ENCODE measurements at regions not wholly inside any gene's neighbourhood (a gene's known extent, or its start where the extent isn't known, plus 50 kb on each side); places are given as distances from the start of the nearest gene placed in this dataset.

DNA sequence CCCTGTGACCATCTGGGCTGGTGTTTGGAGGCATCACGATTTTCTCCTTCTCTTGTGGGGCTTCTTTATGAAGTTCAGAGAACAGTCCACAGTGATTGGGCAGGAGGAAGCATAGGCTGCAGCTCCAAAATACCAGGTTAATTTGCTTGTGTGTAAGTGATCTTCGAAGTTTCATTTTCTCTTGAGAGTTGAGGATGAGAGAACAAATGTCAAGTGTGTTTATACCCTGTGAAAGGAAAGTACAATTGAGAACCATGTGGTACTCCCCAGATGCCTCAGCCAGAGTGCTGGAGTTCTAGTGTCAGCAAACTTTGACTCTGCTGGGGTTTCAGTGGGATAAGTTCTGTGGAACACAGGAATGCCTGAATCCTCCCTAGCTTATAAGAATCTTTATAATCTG is 357.1 kb upstream of the CFAP20DC start:
- H3K27me3 Mint-ChIP-seq (ENCODE audit: insufficient read depth, low read depth, poor library complexity) = peaks cover 3% of the 10 kb centered on the region
- H3F3A ChIP-seq (replicated peaks; ENCODE audit: low read depth) = no peaks in the 10 kb centered on the region
- H3K36me3 Mint-ChIP-seq (ENCODE audit: low read depth) = no peaks in the 10 kb centered on the region
- H3K4me2 ChIP-seq = no peak overlapping the region
- no peak overlapping the region for H3K4me3 ChIP-seq
- no peak overlapping the region for H3K27ac ChIP-seq (ENCODE audit: low read depth)
- H3K4me3 Mint-ChIP-seq = no peak overlapping the region
- no peaks in the 10 kb centered on the region for H3K9me3 Mint-ChIP-seq
- no peaks in the 10 kb centered on the region for H3K36me3 ChIP-seq (ENCODE audit: insufficient read depth)
- peaks cover 13% of the 10 kb centered on the region for H3K4me1 Mint-ChIP-seq
- no peak for ATAC-seq
- TF ChIP-seq NANOG (IDR thresholded peaks at IDR 0.05; ENCODE audit: borderline replicate concordance) (no peak), ZNF331 (CRISPR knock-in tag; IDR thresholded peaks at IDR 0.05; ENCODE audit: low read depth) (no peak), EZH2phosphoT487 (IDR thresholded peaks at IDR 0.05; ENCODE audit: unreplicated experiment) (no peak), EZH2 (IDR thresholded peaks at IDR 0.05; ENCODE audit: low read depth, unreplicated experiment) (no peak), JUNB (IDR thresholded peaks at IDR 0.05; ENCODE audit: unreplicated experiment) (no peak), CREB1 (CRISPR knock-in tag; IDR thresholded peaks at IDR 0.05; ENCODE audit: low read depth) (no peak), POLR2AphosphoS5 (IDR thresholded peaks at IDR 0.05; ENCODE audit: low read depth) (no peak), ZNF114 (CRISPR knock-in tag; IDR thresholded peaks at IDR 0.05) (no peak), STAT1 (IDR thresholded peaks at IDR 0.05; ENCODE audit: unreplicated experiment) (no peak)
- TF ChIP-seq, protein P1, sequence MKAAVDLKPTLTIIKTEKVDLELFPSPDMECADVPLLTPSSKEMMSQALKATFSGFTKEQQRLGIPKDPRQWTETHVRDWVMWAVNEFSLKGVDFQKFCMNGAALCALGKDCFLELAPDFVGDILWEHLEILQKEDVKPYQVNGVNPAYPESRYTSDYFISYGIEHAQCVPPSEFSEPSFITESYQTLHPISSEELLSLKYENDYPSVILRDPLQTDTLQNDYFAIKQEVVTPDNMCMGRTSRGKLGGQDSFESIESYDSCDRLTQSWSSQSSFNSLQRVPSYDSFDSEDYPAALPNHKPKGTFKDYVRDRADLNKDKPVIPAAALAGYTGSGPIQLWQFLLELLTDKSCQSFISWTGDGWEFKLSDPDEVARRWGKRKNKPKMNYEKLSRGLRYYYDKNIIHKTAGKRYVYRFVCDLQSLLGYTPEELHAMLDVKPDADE (IDR thresholded peaks at IDR 0.05) = no peak
- TF ChIP-seq, protein P2, sequence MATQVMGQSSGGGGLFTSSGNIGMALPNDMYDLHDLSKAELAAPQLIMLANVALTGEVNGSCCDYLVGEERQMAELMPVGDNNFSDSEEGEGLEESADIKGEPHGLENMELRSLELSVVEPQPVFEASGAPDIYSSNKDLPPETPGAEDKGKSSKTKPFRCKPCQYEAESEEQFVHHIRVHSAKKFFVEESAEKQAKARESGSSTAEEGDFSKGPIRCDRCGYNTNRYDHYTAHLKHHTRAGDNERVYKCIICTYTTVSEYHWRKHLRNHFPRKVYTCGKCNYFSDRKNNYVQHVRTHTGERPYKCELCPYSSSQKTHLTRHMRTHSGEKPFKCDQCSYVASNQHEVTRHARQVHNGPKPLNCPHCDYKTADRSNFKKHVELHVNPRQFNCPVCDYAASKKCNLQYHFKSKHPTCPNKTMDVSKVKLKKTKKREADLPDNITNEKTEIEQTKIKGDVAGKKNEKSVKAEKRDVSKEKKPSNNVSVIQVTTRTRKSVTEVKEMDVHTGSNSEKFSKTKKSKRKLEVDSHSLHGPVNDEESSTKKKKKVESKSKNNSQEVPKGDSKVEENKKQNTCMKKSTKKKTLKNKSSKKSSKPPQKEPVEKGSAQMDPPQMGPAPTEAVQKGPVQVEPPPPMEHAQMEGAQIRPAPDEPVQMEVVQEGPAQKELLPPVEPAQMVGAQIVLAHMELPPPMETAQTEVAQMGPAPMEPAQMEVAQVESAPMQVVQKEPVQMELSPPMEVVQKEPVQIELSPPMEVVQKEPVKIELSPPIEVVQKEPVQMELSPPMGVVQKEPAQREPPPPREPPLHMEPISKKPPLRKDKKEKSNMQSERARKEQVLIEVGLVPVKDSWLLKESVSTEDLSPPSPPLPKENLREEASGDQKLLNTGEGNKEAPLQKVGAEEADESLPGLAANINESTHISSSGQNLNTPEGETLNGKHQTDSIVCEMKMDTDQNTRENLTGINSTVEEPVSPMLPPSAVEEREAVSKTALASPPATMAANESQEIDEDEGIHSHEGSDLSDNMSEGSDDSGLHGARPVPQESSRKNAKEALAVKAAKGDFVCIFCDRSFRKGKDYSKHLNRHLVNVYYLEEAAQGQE (IDR thresholded peaks at IDR 0.05; ENCODE audit: unreplicated experiment) = no peak
- TF ChIP-seq, protein P3, sequence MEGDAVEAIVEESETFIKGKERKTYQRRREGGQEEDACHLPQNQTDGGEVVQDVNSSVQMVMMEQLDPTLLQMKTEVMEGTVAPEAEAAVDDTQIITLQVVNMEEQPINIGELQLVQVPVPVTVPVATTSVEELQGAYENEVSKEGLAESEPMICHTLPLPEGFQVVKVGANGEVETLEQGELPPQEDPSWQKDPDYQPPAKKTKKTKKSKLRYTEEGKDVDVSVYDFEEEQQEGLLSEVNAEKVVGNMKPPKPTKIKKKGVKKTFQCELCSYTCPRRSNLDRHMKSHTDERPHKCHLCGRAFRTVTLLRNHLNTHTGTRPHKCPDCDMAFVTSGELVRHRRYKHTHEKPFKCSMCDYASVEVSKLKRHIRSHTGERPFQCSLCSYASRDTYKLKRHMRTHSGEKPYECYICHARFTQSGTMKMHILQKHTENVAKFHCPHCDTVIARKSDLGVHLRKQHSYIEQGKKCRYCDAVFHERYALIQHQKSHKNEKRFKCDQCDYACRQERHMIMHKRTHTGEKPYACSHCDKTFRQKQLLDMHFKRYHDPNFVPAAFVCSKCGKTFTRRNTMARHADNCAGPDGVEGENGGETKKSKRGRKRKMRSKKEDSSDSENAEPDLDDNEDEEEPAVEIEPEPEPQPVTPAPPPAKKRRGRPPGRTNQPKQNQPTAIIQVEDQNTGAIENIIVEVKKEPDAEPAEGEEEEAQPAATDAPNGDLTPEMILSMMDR (conservative IDR thresholded peaks at IDR 0.05; ENCODE audit: low read depth in 2 of 2) = no peak
- TF ChIP-seq, protein P4, sequence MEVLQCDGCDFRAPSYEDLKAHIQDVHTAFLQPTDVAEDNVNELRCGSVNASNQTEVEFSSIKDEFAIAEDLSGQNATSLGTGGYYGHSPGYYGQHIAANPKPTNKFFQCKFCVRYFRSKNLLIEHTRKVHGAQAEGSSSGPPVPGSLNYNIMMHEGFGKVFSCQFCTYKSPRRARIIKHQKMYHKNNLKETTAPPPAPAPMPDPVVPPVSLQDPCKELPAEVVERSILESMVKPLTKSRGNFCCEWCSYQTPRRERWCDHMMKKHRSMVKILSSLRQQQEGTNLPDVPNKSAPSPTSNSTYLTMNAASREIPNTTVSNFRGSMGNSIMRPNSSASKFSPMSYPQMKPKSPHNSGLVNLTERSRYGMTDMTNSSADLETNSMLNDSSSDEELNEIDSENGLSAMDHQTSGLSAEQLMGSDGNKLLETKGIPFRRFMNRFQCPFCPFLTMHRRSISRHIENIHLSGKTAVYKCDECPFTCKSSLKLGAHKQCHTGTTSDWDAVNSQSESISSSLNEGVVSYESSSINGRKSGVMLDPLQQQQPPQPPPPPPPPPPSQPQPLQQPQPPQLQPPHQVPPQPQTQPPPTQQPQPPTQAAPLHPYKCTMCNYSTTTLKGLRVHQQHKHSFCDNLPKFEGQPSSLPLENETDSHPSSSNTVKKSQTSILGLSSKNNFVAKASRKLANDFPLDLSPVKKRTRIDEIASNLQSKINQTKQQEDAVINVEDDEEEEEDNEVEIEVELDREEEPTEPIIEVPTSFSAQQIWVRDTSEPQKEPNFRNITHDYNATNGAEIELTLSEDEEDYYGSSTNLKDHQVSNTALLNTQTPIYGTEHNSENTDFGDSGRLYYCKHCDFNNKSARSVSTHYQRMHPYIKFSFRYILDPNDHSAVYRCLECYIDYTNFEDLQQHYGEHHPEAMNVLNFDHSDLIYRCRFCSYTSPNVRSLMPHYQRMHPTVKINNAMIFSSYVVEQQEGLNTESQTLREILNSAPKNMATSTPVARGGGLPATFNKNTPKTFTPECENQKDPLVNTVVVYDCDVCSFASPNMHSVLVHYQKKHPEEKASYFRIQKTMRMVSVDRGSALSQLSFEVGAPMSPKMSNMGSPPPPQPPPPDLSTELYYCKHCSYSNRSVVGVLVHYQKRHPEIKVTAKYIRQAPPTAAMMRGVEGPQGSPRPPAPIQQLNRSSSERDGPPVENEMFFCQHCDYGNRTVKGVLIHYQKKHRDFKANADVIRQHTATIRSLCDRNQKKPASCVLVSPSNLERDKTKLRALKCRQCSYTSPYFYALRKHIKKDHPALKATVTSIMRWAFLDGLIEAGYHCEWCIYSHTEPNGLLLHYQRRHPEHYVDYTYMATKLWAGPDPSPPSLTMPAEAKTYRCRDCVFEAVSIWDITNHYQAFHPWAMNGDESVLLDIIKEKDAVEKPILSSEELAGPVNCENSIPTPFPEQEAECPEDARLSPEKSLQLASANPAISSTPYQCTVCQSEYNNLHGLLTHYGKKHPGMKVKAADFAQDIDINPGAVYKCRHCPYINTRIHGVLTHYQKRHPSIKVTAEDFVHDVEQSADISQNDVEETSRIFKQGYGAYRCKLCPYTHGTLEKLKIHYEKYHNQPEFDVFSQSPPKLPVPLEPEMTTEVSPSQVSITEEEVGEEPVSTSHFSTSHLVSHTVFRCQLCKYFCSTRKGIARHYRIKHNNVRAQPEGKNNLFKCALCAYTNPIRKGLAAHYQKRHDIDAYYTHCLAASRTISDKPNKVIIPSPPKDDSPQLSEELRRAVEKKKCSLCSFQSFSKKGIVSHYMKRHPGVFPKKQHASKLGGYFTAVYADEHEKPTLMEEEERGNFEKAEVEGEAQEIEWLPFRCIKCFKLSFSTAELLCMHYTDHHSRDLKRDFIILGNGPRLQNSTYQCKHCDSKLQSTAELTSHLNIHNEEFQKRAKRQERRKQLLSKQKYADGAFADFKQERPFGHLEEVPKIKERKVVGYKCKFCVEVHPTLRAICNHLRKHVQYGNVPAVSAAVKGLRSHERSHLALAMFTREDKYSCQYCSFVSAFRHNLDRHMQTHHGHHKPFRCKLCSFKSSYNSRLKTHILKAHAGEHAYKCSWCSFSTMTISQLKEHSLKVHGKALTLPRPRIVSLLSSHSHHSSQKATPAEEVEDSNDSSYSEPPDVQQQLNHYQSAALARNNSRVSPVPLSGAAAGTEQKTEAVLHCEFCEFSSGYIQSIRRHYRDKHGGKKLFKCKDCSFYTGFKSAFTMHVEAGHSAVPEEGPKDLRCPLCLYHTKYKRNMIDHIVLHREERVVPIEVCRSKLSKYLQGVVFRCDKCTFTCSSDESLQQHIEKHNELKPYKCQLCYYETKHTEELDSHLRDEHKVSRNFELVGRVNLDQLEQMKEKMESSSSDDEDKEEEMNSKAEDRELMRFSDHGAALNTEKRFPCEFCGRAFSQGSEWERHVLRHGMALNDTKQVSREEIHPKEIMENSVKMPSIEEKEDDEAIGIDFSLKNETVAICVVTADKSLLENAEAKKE (CRISPR knock-in tag; IDR thresholded peaks at IDR 0.05) = no peak
- no peak overlapping the region for H2AFZ ChIP-seq
- no peak for DNase-seq (ENCODE audit: low spot score)
- H3K27ac Mint-ChIP-seq = no peak overlapping the region
- no peaks in the 10 kb centered on the region for H3K27me3 ChIP-seq (ENCODE audit: insufficient read depth)
- H3K4me1 ChIP-seq (ENCODE audit: insufficient read depth) = no peaks in the 10 kb centered on the region
- H3K9me2 ChIP-seq (ENCODE audit: insufficient read depth) = 0 out of 2 replicates have a peak, but pooled peaks cover 3% of the 10 kb centered on the region
- H3K79me2 ChIP-seq (replicated peaks; ENCODE audit: insufficient read depth) = no peaks in the 10 kb centered on the region
- H4K20me1 ChIP-seq (replicated peaks; ENCODE audit: insufficient read depth) = no peaks in the 10 kb centered on the region
